Smooth muscle cell of the brain vasculature (primary cell): ENCODE measurements at regions not wholly inside any gene's neighbourhood (a gene's known extent, or its start where the extent isn't known, plus 50 kb on each side); places are given as distances from the start of the nearest gene placed in this dataset.
"Not testable (repeated sequence)": the region's sequence is repeated elsewhere in the genome, so short reads cannot be mapped to it uniquely, and the experiment has no call there.

Source experiments
- DNase-seq: peaks from one replicate; pipeline ENCODE4 v3.0.0-alpha.2; 2012; ENCODE audit warnings: low read depth, low spot score

- no peak for DNase-seq
These were observed 116.7 kb downstream of the SOX4 start for GRCh38 chr6:21710216-21710615.

GRCh38 chr6:21710908-21711627 is 117.5 kb downstream of the SOX4 start:
- no peak for DNase-seq

- DNase-seq: no peak
These were observed 118.7 kb downstream of the SOX4 start for GRCh38 chr6:21712213-21712612.

GRCh38 chr6:21713481-21713880 is 119.9 kb downstream of the SOX4 start:
- DNase-seq: no peak

GRCh38 chr6:21715180-21715579 is 121.6 kb downstream of the SOX4 start:
- no peak for DNase-seq

GRCh38 chr6:21722510-21722909 is 129.0 kb downstream of the SOX4 start:
- no peak for DNase-seq

GRCh38 chr6:21726676-21727075 is 133.1 kb downstream of the SOX4 start:
- no peak for DNase-seq

- no peak for DNase-seq
These were observed 134.6 kb downstream of the SOX4 start for GRCh38 chr6:21728141-21728540.

- no peak for DNase-seq
These were observed 135.9 kb downstream of the SOX4 start for GRCh38 chr6:21729431-21729830.

- DNase-seq: no peak
These were observed 137.0 kb downstream of the SOX4 start for GRCh38 chr6:21730533-21730932.

GRCh38 chr6:21731411-21732031 is 138.0 kb downstream of the SOX4 start:
- DNase-seq: no peak

- not testable (repeated sequence) for DNase-seq
These were observed 138.6 kb downstream of the SOX4 start for GRCh38 chr6:21732032-21732730.

GRCh38 chr6:21732731-21733130 is 139.2 kb downstream of the SOX4 start:
- DNase-seq: no peak

- no peak for DNase-seq
These were observed 139.8 kb downstream of the SOX4 start for GRCh38 chr6:21733311-21733710.

GRCh38 chr6:21734204-21734603 is 140.7 kb downstream of the SOX4 start:
- DNase-seq: no peak

- no peak for DNase-seq
These were observed 144.9 kb downstream of the SOX4 start for GRCh38 chr6:21738180-21739094.

- no peak for DNase-seq
These were observed 145.7 kb downstream of the SOX4 start for GRCh38 chr6:21739241-21739640.

- no peak for DNase-seq
These were observed 146.3 kb downstream of the SOX4 start for GRCh38 chr6:21739838-21740237.

GRCh38 chr6:21740376-21741124 is 147.0 kb downstream of the SOX4 start:
- DNase-seq: no peak

GRCh38 chr6:21741221-21742109 is 147.9 kb downstream of the SOX4 start:
- no peak for DNase-seq
